HT1080 (cell line): ENCODE measurements at regions not wholly inside any gene's neighbourhood (a gene's known extent, or its start where the extent isn't known, plus 50 kb on each side); places are given as distances from the start of the nearest gene placed in this dataset.

Experiments
- DNase-seq: peaks from one replicate; pipeline ENCODE4 v3.0.0-alpha.2; 2015; ENCODE audit warnings: low read depth

- peak; percentile 20 for DNase-seq
Observed at GRCh38 chr5:85823462-85824426, 794.0 kb upstream of the COX7C start.

DNA sequence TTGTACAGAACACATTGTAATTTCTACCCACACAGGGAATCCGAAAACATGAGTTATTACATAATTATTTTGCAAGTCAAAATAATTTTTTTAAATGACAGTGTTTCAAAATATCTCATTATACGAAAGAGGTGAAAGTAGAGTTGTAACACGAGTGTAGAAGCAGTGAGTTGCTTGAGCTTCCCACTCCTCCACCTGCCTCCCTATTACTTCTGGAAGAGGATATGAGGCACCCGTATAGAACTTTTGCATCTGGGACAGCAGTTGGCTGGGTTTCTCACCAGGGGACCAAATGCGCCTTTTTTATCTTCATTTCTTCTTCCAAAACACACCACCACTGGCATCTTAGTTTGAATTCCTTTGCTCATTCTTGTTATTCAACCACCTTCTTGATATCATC is 779.0 kb upstream of the COX7C start:
- no peak for DNase-seq

DNA sequence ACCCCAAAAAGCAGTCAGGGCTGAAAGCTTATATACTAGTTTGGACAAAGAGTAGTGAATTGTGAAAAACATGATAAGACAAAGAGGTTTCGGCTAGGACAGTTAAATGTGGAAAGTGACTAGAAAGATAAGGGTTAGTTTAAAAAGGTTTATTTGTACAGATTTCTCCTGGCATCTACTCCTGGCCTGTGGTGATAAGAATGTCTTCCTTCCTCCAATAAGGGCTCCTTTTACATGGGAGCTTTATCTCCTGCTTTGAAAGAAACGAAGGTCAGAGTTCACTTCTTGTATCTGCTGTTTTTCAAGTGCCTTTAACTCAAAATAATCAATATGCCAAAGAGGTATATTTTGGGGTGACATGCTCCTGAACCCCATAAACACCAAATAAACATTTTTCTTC is 776.1 kb upstream of the COX7C start:
- no peak for DNase-seq

DNA sequence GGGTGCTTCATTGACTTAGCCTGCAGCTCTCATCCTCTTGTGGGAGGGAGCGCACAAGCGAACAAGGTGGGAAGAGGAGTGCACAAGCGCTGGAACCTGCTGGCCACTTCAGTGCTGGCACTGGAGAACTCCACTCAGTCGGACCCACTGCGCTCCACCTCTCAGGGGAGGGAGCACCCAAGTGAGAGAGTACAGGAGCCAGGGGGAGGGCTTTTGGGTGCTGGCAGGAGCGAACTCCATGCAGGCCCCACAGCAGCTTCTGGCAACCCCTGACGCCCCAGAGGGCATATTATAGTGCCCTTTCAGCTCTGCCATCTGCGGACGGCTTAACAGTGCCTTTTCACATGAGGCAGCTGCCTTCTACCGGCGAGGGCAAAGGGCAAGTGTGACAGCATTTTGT is 774.2 kb upstream of the COX7C start:
- no peak for DNase-seq

DNA sequence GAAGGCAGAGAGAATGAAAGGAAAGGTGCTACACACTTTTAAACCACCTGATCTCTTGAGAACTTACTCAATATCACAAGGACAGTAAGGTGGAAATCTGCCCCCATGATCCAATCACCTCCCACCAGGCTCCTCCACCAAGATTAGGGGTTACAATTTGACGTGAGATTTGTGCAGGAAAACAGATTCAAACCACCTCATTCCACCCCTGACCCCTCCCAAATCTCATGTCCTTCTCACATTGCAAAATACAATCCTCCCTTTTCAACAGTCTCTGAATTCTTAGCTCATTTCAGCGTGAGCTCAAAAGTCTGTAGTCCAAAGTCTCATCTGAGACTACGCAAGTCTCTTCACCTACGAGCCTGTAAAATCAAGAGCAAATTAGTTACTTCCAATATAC is 768.3 kb upstream of the COX7C start:
- DNase-seq: no peak

GRCh38 chr5:85865296-85865695 is 752.4 kb upstream of the COX7C start:
- DNase-seq: no peak

- DNase-seq: no peak
Observed at GRCh38 chr5:85868070-85868469, 749.7 kb upstream of the COX7C start.

GRCh38 chr5:85893996-85894395 is 723.7 kb upstream of the COX7C start:
- DNase-seq: no peak

DNA sequence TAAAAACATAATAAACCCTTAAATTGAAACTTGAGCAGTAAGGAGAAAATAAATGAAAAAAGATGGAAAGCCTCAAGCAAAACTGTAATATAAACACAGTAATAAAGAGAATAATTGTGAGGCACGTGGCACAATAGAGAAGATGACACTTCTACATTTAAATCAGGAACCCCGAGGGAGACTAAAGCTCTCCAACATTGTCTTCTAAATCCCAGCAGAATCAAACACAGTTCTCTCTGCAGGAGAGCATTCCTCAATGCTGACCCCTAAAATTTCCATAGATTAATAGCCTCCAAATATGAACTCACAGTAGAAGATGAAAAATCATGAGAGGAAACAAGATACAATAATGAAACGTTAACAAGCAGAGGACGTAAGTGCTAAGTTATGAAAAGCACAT is 721.2 kb upstream of the COX7C start:
- no peak for DNase-seq

- no peak for DNase-seq
Observed at GRCh38 chr5:85906460-85906859, 711.3 kb upstream of the COX7C start.

- DNase-seq: no peak
Observed at GRCh38 chr5:85910335-85910734, 707.4 kb upstream of the COX7C start.

GRCh38 chr5:85920984-85921383 is 696.8 kb upstream of the COX7C start:
- DNase-seq: no peak

DNA sequence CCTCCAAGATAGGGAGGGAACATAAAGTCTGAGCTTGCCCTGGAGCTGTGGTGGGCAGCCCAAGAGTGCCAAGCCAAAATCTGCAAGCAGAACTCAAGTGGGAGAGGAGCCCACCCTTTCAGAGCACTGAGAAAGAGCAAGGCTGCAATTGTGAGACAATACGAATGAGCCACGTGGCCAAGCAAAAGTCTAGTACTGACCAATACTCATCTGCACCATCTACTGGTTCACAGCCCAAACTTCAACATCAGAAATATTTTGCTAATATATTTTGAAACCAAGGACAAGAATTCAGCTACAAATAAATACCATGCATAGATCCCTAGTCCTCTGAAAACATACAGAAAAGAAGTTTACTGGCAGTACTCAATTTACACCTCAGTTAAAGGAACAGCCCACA is 696.2 kb upstream of the COX7C start:
- DNase-seq: peak; percentile 8

DNA sequence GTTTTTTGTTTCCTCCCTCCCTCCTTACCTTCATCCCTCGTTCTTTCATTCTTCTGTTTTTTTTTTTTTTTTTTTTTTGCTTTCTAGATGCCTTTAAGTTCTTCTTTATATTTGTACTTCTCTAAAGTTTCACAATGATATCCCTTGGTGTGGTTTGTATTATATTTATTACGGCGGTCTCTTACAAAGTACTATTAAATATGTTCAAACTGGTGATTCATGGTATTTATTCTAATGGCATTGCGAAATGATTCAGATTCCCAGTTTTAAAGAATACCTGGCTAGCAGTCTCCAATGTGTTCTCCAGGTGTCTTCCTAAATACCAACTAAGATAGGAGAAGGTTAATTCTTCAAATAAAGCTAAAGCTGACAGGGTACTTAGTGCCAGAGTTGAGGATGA is 690.1 kb upstream of the COX7C start:
- no peak for DNase-seq

- DNase-seq: no peak
Observed at GRCh38 chr5:85929713-85930112, 688.0 kb upstream of the COX7C start.

DNA sequence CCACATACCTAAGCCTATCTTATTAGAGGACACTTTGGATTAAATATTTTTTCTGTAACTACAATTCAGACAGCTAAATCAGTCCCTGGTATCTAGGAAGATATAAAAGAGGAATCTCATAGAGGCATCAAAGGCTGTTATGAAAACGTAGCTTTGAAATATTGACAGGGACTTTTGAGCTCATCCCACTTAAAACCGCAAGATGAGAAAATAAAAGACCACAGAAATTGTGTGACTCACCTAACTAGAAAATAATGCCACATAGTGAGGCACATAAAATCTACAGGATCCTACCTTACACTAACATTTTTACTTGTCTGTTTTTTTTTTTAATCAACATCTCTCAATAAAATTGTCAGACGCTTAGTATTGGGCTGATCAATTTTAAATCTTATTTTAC is 686.5 kb upstream of the COX7C start:
- peak; percentile 4 for DNase-seq

- no peak for DNase-seq
Observed at GRCh38 chr5:85938201-85938600, 679.5 kb upstream of the COX7C start.

DNA sequence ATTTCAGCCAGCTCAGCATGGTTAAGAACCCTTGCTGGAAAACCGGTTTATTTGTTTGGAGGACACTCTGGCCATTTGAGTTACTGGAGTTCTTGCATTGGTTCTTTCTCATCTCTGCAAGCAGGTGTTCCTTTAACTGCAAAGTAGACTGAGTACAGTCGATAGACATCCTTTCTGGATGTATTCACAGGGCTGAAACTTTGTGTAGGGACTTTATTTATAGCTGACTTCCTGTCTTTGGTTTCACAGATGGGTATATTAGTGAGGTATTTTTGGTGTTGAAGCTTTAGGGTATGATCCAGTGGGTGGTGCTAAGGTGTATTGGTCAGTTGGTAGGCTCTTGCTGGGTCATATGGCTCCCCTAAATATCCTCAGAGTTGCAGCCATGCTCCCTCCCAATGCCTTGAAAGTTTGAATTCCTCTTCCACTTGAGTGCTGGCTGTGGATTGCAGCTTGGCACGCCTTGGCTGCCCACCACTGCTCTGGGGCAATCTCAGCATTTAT is 666.0 kb upstream of the COX7C start:
- DNase-seq: no peak

GRCh38 chr5:85952680-85953079 is 665.1 kb upstream of the COX7C start:
- DNase-seq: no peak

DNA sequence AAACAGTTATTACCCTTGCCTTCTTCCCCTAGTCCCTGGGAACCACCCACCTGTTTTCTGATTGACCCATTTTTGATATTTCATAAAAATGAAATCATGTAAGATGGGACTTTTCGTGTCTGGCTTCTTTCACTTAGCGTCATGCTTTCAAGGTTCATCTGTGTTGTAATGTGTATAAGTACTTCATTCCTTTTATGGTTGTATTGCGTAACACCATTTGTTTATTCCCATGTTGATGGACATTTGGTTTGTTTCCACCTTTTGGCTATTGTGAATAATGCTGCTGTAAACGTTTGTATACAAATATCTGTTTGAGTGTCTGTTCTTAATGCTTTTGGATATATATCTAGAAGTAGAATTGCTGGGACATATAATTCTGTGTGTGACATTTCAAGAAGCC is 650.1 kb upstream of the COX7C start:
- DNase-seq: no peak

DNA sequence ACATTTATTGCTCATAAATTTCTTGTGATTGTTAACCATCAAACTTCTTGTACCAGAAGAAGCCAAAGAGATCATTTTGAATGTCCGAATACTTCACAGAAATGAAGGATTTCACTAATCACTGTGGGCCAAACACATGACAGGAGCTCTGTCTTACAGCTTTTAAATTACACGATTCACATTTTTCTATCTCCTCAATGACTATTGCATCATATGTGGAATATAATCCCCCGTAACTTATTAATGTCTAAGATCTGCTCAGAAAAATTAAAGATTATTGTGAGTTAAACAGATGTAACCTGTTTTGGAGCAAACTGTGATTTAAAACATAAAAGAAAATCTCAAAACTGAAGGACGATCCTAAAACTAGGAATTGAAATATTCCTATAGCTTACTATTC is 645.2 kb upstream of the COX7C start:
- DNase-seq: no peak

DNA sequence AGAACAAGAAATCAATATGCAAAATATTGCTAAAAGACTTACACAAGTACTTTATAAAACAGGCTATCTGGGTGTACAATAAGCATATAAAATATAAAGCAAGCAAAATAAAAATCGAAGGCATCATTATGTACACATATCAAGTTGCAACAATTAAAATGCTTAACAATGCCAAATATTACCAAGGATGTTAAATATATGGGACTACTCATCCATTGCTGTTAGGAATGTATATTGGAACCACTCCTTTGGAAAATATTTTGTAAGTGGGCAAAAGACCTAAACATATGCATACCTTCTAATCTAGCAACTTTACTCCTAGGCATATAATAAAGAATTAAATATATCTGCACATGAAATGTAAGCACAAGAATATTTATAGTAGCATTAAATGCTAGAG is 632.6 kb upstream of the COX7C start:
- DNase-seq: no peak

- no peak for DNase-seq
Observed at GRCh38 chr5:85990998-85991397, 626.7 kb upstream of the COX7C start.
